GM18858 (cell line): ENCODE measurements at regions not wholly inside any gene's neighbourhood (a gene's known extent, or its start where the extent isn't known, plus 50 kb on each side); places are given as distances from the start of the nearest gene placed in this dataset.

Experiments
- ATAC-seq: cut with Tn5 transposase; IDR thresholded peaks from one replicate; pipeline ENCODE4 v1.9.1; 2021; ENCODE audit not compliant: unreplicated experiment

- no peak for ATAC-seq
These were observed 313.6 kb downstream of the TBC1D32 start for GRCh38 chr6:121020656-121021055.

GRCh38 chr6:121008553-121008952 is 325.7 kb downstream of the TBC1D32 start:
- no peak for ATAC-seq

GRCh38 chr6:121006024-121006423 is 328.3 kb downstream of the TBC1D32 start:
- ATAC-seq: no peak

- ATAC-seq: no peak
These were observed 333.9 kb downstream of the TBC1D32 start for GRCh38 chr6:121000381-121000780.

GRCh38 chr6:120996340-120996739 is 337.9 kb downstream of the TBC1D32 start:
- ATAC-seq: no peak

DNA sequence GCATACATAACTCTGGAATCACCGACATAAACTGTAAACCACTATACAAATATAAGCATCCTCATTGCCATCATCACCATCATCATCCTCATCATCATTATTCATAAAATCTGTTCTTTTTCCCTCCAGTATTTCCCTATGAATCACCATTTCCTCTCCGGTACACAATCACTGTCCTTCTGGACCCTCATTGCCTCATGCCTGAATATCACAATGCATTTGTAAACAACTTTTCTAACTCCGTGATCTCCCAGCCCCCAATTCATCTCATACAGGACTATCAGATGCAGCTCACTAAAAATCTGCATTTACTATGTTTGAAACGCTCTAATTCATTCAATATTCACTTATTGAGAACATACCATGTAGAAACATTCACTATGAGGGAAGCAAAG is 339.7 kb downstream of the TBC1D32 start:
- no peak for ATAC-seq

DNA sequence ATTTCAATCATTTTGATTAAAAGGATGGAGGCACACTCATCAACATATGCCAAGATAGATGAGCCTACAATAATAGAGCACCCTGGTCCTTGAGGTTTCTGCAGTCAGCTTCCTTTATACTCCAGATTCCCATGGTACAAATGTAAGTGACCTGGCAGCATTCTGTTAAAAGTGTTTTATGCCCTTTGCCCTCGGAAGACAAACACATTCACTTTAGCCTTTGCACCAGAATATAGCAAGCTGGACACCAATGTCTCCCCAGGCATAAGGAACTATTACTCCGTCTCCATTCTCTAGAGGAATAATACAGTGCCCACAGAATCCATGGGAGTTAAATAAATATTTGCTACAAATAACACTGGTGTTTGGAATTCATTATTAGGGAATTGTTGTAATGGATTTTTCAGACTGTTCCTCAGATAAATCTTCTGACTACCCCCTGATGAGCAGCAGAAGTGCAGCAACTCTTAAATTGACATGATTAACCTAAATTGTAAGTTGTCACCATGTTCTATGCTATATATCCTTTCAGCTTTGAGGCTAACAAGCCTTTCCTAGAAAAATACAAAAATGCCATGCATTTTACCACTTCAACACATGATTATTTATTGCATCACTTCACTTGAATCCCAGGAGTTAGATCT is 340.2 kb downstream of the TBC1D32 start:
- ATAC-seq: no peak

DNA sequence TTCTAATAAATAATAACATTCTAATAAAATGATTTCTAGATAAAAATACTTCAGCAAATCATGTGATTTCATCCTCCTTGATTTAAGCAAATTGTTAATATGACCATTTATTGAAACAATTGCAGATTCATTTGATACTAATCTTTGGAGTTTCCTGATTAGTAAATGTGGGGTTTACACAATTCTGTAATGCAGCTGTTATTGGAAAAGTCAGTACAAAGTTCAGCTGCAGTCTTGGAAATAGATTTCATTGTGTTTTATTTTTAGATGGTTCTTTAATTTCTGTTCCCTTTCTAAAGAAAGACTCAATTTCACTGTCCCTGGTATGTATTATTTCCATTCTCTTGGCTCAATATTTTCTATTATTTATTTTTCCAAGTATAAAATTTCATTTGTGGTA is 342.0 kb downstream of the TBC1D32 start:
- ATAC-seq: no peak

DNA sequence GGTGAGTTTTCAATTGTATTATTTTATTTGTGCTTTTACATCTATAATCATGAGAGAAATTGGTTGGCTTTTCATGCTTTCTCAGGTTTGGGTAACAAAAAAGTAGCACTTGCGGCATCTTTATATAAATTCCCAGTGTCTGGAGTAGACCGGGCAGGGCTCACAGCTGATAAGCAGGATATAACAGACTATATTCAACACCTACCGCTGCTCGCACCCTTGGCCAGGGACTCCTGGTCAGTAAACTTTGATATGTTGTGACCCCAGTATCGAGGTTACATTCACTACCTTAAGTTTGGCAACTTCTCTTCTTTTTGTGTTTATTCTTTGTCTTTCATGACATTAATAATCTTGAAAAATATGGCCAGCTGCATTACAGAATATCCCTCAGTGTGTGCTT is 343.4 kb downstream of the TBC1D32 start:
- ATAC-seq: no peak

DNA sequence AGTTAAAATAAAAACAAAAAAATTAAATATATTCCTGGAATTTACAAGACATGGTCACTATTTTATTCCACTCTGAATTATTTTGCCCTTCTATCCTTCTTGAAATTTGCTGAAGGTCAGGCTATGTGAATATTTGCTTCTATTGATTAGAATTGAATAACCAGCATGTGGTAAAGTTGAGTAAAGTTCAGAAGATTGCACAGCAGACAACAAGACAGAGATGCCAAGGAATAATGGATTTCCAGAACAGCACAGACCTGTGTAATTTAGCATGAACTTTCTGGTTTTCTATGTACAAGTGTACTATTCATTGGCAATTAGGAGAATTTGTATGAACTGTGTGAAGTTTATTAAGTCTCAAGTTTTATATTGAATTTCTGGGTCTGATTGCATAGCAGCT is 352.4 kb downstream of the TBC1D32 start:
- ATAC-seq: no peak

GRCh38 chr6:120966321-120966720 is 368.0 kb downstream of the TBC1D32 start:
- ATAC-seq: peak; percentile 38

GRCh38 chr6:120965814-120966213 is 368.5 kb downstream of the TBC1D32 start:
- peak; percentile 57 for ATAC-seq

DNA sequence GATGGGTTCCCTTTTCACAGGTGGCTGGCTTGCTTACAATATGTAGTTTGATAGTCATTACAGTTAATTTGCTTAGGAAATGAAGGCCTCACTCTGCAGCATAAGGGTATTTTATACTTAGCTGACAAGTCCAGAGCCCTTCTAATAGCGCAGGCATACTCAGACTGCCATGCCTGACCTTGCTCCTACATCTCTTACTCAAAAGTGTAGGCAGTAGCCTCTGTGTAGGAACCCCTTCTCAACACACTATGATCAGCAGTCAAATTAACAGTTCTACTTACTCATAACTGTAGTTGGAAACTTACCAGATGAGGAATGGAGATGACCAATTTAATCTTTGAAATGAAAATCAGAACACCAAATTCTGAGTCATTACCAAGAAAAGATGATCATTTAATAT is 373.5 kb downstream of the TBC1D32 start:
- ATAC-seq: peak; percentile 41

GRCh38 chr6:120954111-120954510 is 380.2 kb downstream of the TBC1D32 start:
- ATAC-seq: no peak

DNA sequence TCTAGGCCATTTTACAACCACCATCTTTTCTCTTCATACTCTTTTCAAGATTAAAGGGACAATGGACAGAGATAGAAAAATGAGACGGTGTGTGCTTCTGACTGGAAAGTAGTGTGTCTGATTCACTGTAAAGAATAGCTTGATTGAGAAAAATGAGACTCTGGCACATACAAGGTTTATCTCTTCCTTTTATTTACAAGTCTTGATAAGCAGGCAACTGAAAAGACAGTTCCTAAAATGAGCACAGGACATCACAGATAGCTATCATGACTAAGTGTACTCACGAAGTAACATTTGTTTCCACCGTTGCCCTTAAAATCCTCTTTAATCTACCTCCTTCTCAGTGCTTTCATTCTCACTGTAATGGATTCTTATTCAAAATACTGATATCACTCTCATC is 383.0 kb downstream of the TBC1D32 start:
- ATAC-seq: no peak

DNA sequence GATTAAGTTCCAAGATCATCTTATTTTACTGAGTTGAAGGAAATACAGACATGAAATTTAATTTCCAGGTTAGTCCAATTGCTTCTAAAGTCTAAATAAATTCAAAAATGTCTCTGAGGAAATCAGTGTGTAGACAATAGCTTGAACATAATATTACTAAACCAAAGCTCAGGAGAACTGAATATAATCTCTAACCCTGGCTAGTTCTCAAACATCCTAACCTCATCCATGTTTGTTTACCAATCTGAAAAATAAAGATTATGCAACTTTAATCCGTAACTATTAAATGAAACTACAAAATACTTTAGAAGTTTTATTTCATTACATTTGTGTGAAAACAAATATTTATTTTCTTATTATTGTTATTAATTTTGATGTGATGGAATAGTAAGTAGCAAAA is 387.2 kb downstream of the TBC1D32 start:
- ATAC-seq: no peak

GRCh38 chr6:120945905-120946594 is 388.2 kb downstream of the TBC1D32 start:
- peak; percentile 64 for ATAC-seq

DNA sequence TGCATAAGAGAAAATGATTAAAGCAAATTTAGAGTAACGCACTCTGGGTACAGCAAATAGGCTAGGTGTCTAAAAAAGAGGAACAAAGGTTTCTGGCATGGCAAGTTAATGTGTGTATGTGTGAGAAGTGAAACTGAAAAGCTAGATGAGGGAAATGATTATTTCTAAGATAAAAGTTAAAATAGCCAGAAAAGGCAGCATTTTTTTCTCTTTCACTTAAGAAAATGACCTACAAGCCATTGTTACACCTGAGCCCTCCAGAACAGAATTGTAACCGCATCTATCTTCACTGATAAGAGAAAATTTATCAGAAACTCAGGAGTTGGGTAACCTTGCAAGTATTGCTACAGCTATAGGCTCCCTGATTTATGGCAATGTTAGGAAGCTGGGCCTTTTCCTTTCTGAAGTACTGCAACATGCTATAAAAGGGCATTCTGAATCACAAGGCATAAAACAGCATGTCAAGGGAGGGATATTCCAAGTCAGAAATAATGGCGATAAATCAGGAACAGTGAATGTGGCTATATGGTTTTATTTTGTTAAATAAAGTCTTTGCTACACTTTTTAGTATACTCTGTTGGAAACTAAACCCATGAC is 395.3 kb downstream of the TBC1D32 start:
- ATAC-seq: peak; percentile 98

DNA sequence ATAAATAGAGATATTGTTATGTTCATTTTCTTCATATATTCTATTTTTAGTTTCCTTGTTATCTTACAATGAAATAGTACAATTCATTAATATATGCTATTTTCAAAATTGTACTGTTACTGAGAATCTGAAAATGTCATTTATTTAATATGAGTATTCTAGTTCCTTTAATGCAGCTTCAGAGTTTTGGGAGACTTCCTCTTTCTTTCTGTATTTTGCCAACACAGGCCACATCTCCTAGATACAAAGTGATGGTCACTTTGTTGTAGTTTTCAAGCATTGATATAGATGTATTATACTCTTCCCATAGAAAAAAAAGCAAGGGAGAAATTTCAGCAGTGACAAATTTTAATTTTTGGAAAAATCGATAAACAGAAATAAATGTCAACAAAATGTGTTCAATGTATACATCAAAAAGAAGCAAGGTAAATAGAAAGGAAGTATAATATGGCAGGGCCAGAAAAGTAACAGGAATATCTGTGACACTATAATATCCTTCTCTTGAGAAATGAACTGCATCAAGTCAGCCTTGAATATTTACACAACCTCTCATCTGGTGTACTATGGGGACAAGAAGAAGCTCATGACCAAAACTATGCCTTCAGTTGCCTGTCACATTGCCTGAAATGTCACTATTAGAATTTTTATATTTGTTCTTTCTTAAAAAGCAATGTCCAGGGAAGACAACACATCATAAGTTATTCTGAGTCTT is 396.0 kb downstream of the TBC1D32 start:
- peak; percentile 30 for ATAC-seq

GRCh38 chr6:120935908-120936307 is 398.4 kb downstream of the TBC1D32 start:
- ATAC-seq: peak; percentile 28

DNA sequence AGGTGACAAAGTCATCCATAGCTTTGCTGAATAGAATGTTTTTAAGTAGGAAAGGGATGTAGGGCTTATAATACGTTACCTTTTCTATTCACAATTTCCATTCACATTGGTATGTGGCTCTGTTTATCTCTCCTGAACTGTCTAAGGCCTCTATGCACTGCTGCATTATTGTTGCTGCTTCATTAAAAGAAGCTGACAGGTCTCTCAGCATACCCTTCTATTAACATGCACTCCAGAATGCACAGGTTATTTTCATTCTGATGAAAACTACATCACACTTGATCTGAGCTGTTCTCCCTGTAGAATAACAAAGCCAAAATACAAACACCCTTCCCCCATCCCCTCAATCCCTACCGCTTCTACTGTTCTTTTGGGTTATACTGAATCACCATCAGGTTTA is 399.3 kb downstream of the TBC1D32 start:
- ATAC-seq: no peak
